Loucy (cell line): ENCODE measurements at regions not wholly inside any gene's neighbourhood (a gene's known extent, or its start where the extent isn't known, plus 50 kb on each side); places are given as distances from the start of the nearest gene placed in this dataset.

Experiments used
- H2AFZ ChIP-seq: fragments of 200-600 bp; sonication (generic); 2 replicates; pipeline ENCODE4 v1.6.0; 2016; ENCODE audit warnings: antibody characterized with exemption, mild to moderate bottlenecking, low read length, moderate library complexity
- H3F3A ChIP-seq: fragments of 200-600 bp; 2 replicates; pipeline ENCODE4 v1.6.0; 2016; ENCODE audit warnings: antibody characterized with exemption, low read depth, mild to moderate bottlenecking
- H3K27me3 ChIP-seq: fragments of 200-600 bp; sonication (generic); 2 replicates; pipeline ENCODE4 v1.6.1; 2014; ENCODE audit warnings: low read length, mild to moderate bottlenecking; ENCODE audit not compliant: insufficient read depth, poor library complexity, severe bottlenecking
- H3K36me3 ChIP-seq: fragments of 200-600 bp; sonication (generic); 2 replicates; pipeline ENCODE4 v1.6.1; 2016; ENCODE audit warnings: low read length; ENCODE audit not compliant: insufficient read depth
- H3K4me1 ChIP-seq: fragments of 200-600 bp; sonication (generic); 2 replicates; pipeline ENCODE4 v1.5.1; 2014; ENCODE audit warnings: low read length, mild to moderate bottlenecking; ENCODE audit not compliant: insufficient read depth, poor library complexity, severe bottlenecking
- H3K4me2 ChIP-seq: fragments of 200-600 bp; sonication (generic); 2 replicates; pipeline ENCODE4 v1.6.0; 2014; ENCODE audit warnings: antibody characterized with exemption, low read length, low read depth, mild to moderate bottlenecking; ENCODE audit not compliant: poor library complexity, severe bottlenecking
- H3K4me3 ChIP-seq: fragments of 200-600 bp; sonication (generic); 2 replicates; pipeline ENCODE4 v1.5.1; 2014; ENCODE audit warnings: low read length, mild to moderate bottlenecking, mixed read lengths; ENCODE audit not compliant: poor library complexity, severe bottlenecking
- H3K79me2 ChIP-seq: fragments of 200-600 bp; sonication (generic); 2 replicates; pipeline ENCODE4 v1.6.1; 2014; ENCODE audit warnings: low read length; ENCODE audit not compliant: insufficient read depth
- H3K9ac ChIP-seq: fragments of 200-600 bp; sonication (generic); 2 replicates; pipeline ENCODE4 v1.6.0; 2014; ENCODE audit warnings: mild to moderate bottlenecking, low read depth, low read length, moderate library complexity; ENCODE audit not compliant: poor library complexity, severe bottlenecking
- H3K9me2 ChIP-seq: fragments of 200-600 bp; sonication (generic); replicated peaks from 2 replicates; pipeline ENCODE4 v1.6.1; 2016; ENCODE audit warnings: low read depth, low read length, mixed read lengths
- H3K9me3 ChIP-seq: fragments of 200-600 bp; sonication (generic); 2 replicates; pipeline ENCODE4 v1.6.1; 2014; ENCODE audit warnings: mild to moderate bottlenecking, antibody characterized with exemption, low read length, low read depth; ENCODE audit not compliant: insufficient read depth
- H4K20me1 ChIP-seq: fragments of 200-600 bp; sonication (generic); 2 replicates; pipeline ENCODE4 v1.6.0; 2014; ENCODE audit warnings: antibody characterized with exemption, low read length, mild to moderate bottlenecking; ENCODE audit not compliant: insufficient read depth, poor library complexity, severe bottlenecking
- CTCF ChIP-seq: fragments of 200-600 bp; sonication (generic); conservative IDR thresholded peaks from 2 replicates; pipeline ENCODE4 v1.5.1; 2014; ENCODE audit warnings: mild to moderate bottlenecking, antibody characterized with exemption, low read length
- EZH2phosphoT487 ChIP-seq: fragments of 200-600 bp; IDR thresholded peaks from 2 replicates; pipeline ENCODE4 v1.6.1; 2018; ENCODE audit warnings: antibody characterized with exemption, mild to moderate bottlenecking, moderate library complexity, borderline replicate concordance

GRCh38 chr14:94864387-94865195 lies 94.7 kb upstream of the GSC start:
- Histone ChIP-seq H3K4me2 (no peak overlapping the region), H3K9me2 (no peaks in the 10 kb centered on the region), H3K36me3 (no peaks in the 10 kb centered on the region), H3K79me2 (no peaks in the 10 kb centered on the region), H3K9me3 (no peaks in the 10 kb centered on the region; the same call in 1 of the 2 replicates), H2AFZ (no peak overlapping the region), H3K27me3 (no peaks in the 10 kb centered on the region), H3K4me1 (no peaks in the 10 kb centered on the region), H4K20me1 (no peaks in the 10 kb centered on the region), H3K9ac (no peak overlapping the region), H3K4me3 (no peak overlapping the region), H3F3A (no peaks in the 10 kb centered on the region)
- no peak for TF ChIP-seq EZH2phosphoT487
- TF ChIP-seq CTCF: no peak

- Histone ChIP-seq H3K9ac (no peak overlapping the region), H3K79me2 (no peaks in the 10 kb centered on the region), H3K27me3 (no peaks in the 10 kb centered on the region), H3K4me3 (no peak overlapping the region), H3K4me1 (no peaks in the 10 kb centered on the region), H3K36me3 (no peaks in the 10 kb centered on the region), H4K20me1 (no peaks in the 10 kb centered on the region), H2AFZ (no peak overlapping the region), H3K9me2 (no peaks in the 10 kb centered on the region), H3K4me2 (no peak overlapping the region), H3K9me3 (no peaks in the 10 kb centered on the region; the same call in 1 of the 2 replicates), H3F3A (no peaks in the 10 kb centered on the region)
- TF ChIP-seq CTCF (no peak), EZH2phosphoT487 (no peak)
These were observed 93.5 kb upstream of the GSC start for GRCh38 chr14:94863366-94863765.

GRCh38 chr14:94857950-94858349 lies 88.0 kb upstream of the GSC start:
- H3K9me3 ChIP-seq: no peaks in the 10 kb centered on the region
- H3K9ac ChIP-seq: no peak overlapping the region
- no peaks in the 10 kb centered on the region for H3K79me2 ChIP-seq
- no peak overlapping the region for H3K4me3 ChIP-seq
- H2AFZ ChIP-seq: no peak overlapping the region
- no peaks in the 10 kb centered on the region for H4K20me1 ChIP-seq
- H3K27me3 ChIP-seq: no peaks in the 10 kb centered on the region
- no peak overlapping the region for H3K4me2 ChIP-seq
- no peaks in the 10 kb centered on the region for H3K36me3 ChIP-seq
- TF ChIP-seq CTCF: no peak
- TF ChIP-seq EZH2phosphoT487: no peak
- no peaks in the 10 kb centered on the region for H3F3A ChIP-seq
- no peaks in the 10 kb centered on the region for H3K4me1 ChIP-seq
- H3K9me2 ChIP-seq: no peaks in the 10 kb centered on the region
